Lower lobe of right lung (tissue), 2 donors: ENCODE measurements at regions not wholly inside any gene's neighbourhood (a gene's known extent, or its start where the extent isn't known, plus 50 kb on each side); places are given as distances from the start of the nearest gene placed in this dataset.

Source experiments
- ATAC-seq, 2 donors: fragments of 200-7000 bp; cut with Tn5 transposase; one replicate each; pipeline ENCODE4 v1.9.1; 2020 to 2022; ENCODE audit warnings: mild to moderate bottlenecking in 2 of 2, moderate library complexity in 2 of 2
- DNase-seq: peaks from one replicate; pipeline ENCODE4 v3.0.0-alpha.2; 2020
- H3K27ac ChIP-seq: fragments of 200-600 bp; one replicate; pipeline ENCODE4 v1.8.0; 2022
- H3K27me3 ChIP-seq: fragments of 200-600 bp; one replicate; pipeline ENCODE4 v1.8.0; 2022; ENCODE audit warnings: low read depth
- H3K36me3 ChIP-seq: fragments of 200-600 bp; one replicate; pipeline ENCODE4 v1.8.0; 2022; ENCODE audit warnings: mild to moderate bottlenecking
- H3K4me1 ChIP-seq: fragments of 200-600 bp; one replicate; pipeline ENCODE4 v1.8.0; 2022
- H3K4me3 ChIP-seq: fragments of 200-600 bp; one replicate; pipeline ENCODE4 v1.8.0; 2022; ENCODE audit warnings: mild to moderate bottlenecking
- H3K9me3 ChIP-seq: fragments of 200-600 bp; one replicate; pipeline ENCODE4 v1.8.0; 2022
- intact Hi-C: fragments of 100-400 bp; cut with DNase I; formaldehyde crosslinking; loops from one replicate; pipeline ENCODE4 v1.11.0; 2022
- TF ChIP-seq, protein P1 (sequence below): fragments of 200-600 bp; IDR thresholded peaks from one replicate; pipeline ENCODE4 v1.8.0; 2022; ENCODE audit warnings: antibody characterized with exemption, mild to moderate bottlenecking
- donor health status: DM: no; HTN: yes; CAD: no; lungs with severe emphysema.

- Histone ChIP-seq H3K4me1 (no peaks in the 10 kb centered on the region), H3K9me3 (no peaks in the 10 kb centered on the region), H3K27ac (no peak overlapping the region), H3K36me3 (no peaks in the 10 kb centered on the region), H3K4me3 (no peak overlapping the region), H3K27me3 (no peaks in the 10 kb centered on the region)
- intact Hi-C loops, result no loop called here
- TF ChIP-seq, protein P1, sequence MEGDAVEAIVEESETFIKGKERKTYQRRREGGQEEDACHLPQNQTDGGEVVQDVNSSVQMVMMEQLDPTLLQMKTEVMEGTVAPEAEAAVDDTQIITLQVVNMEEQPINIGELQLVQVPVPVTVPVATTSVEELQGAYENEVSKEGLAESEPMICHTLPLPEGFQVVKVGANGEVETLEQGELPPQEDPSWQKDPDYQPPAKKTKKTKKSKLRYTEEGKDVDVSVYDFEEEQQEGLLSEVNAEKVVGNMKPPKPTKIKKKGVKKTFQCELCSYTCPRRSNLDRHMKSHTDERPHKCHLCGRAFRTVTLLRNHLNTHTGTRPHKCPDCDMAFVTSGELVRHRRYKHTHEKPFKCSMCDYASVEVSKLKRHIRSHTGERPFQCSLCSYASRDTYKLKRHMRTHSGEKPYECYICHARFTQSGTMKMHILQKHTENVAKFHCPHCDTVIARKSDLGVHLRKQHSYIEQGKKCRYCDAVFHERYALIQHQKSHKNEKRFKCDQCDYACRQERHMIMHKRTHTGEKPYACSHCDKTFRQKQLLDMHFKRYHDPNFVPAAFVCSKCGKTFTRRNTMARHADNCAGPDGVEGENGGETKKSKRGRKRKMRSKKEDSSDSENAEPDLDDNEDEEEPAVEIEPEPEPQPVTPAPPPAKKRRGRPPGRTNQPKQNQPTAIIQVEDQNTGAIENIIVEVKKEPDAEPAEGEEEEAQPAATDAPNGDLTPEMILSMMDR, result no peak
- ATAC-seq (no peak), DNase-seq (no peak)
Observed at GRCh38 chr2:5497874-5498273, 194.3 kb upstream of the SOX11 start.

DNA sequence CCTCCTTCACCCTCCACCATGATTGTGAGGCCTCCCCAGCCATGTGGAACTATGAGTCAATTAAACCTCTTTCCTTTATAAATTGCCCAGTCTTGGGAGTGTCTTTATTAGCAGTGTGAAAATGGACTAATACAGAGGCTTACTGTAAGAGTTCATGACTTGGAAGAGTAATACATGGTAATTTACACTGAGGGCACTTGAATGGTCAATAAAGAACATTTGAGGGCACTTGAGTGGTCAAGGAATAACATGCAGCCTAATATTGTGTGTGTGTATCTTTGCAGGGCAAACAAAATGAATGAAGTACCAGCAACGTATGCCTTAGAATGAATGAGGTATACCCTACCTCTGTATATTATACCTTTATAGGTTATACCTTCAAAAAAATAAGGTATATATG is 190.4 kb upstream of the SOX11 start:
- Histone ChIP-seq H3K27ac (no peak overlapping the region), H3K4me1 (no peaks in the 10 kb centered on the region), H3K9me3 (no peaks in the 10 kb centered on the region), H3K36me3 (no peaks in the 10 kb centered on the region), H3K27me3 (no peaks in the 10 kb centered on the region), H3K4me3 (no peak overlapping the region)
- DNase-seq (no peak), ATAC-seq (peak; percentile 54 to 63)
- TF ChIP-seq, protein P1, result no peak
- intact Hi-C loops, result no loop called here

DNA sequence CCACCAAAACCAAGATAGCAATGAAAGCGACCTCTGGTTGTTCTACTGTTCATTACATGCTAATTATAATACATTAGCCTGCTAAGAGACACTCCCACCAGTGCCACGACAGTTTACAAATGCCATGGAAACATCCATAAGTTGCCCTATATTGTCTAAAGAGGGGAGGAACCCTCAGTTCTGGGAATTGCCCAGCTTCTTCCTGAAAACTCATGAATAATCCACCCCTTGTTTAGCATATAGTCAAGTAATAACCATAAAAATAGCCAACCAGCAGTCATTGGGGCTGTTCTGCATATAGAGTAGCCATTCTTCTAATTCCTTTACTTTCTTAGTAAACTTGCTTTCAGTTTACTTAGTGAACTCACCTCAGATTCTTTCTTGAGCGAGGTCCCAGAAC is 189.8 kb upstream of the SOX11 start:
- DNase-seq, result no peak
- no peak overlapping the region for H3K27ac ChIP-seq
- no peak overlapping the region for H3K4me3 ChIP-seq
- H3K9me3 ChIP-seq, result no peaks in the 10 kb centered on the region
- TF ChIP-seq, protein P1, result no peak
- H3K4me1 ChIP-seq, result no peaks in the 10 kb centered on the region
- no peaks in the 10 kb centered on the region for H3K36me3 ChIP-seq
- ATAC-seq, result no peak
- intact Hi-C loops, result no loop called here
- no peaks in the 10 kb centered on the region for H3K27me3 ChIP-seq

DNA sequence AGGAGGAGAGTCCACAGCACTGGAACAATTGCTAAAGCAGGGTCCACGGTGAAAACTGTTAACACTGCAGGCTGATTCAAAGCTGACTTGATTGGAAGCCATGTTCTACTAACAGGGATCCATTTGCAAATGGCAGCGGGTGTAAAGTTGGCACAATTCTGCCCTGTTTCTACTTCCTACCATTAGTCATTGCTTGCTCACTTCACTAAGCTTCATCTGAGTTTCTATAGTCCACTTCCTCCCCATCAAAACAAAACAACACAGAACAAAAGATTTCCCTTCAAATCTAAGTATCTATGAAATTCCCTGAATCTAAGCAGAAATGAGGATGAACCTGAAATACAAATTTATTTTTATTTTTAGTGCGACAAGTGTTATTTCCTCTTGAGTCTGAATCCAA is 187.4 kb upstream of the SOX11 start:
- Histone ChIP-seq H3K27ac (no peak overlapping the region), H3K4me1 (no peaks in the 10 kb centered on the region), H3K9me3 (no peaks in the 10 kb centered on the region), H3K27me3 (no peaks in the 10 kb centered on the region), H3K4me3 (no peak overlapping the region), H3K36me3 (no peaks in the 10 kb centered on the region)
- TF ChIP-seq, protein P1, result no peak
- no peak for ATAC-seq
- intact Hi-C loops, result no loop called here
- DNase-seq, result no peak

DNA sequence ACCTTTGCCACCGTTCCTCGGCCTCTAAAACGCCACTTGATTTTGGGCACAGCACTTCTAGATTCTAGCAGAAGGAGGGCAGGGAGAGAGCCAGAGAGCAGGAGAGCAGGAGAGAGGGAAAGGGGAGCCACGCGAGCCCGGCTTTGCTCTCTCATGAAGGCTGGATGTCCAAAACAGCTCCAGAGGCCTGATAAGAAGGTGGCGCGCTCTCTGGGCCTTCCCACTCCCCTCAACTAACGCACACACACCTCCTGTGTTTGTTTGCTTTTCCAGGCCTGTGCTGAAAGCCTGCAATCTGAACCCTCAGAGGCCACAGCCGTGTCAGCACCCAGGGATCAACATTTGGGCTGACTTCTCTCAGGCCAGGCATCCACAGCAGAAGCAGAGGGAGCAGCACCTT is 184.8 kb upstream of the SOX11 start:
- peak; percentile 24 to 25 for ATAC-seq
- Histone ChIP-seq H3K9me3 (no peaks in the 10 kb centered on the region), H3K4me3 (no peak overlapping the region), H3K36me3 (no peaks in the 10 kb centered on the region), H3K4me1 (no peaks in the 10 kb centered on the region), H3K27ac (no peak overlapping the region), H3K27me3 (no peaks in the 10 kb centered on the region)
- no peak for DNase-seq
- intact Hi-C loops, result no loop called here
- TF ChIP-seq, protein P1, result no peak

DNA sequence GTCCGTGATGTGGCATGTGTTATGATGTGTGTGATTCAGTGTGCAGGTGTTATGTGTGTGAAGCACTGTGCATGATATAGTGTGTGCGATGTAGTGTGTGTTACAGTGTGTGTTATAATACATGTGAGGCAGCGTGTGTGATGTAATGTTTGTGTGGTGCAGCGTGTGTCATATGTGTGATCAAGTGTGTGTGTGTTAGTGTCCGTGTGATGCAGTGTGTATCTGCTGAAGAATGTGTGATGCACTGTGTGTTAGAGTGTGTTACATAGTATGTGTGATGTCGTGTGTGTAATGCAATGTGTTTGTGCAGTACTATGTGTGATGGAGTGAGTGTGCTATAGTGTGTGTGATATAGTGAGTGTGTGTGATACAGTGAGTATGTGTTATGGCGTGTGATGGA is 182.8 kb upstream of the SOX11 start:
- TF ChIP-seq, protein P1, result no peak
- no peaks in the 10 kb centered on the region for H3K36me3 ChIP-seq
- DNase-seq, result no peak
- ATAC-seq, result peak in 1 of 2 donors; percentile 19
- H3K4me3 ChIP-seq, result no peak overlapping the region
- no peak overlapping the region for H3K27ac ChIP-seq
- no peaks in the 10 kb centered on the region for H3K27me3 ChIP-seq
- intact Hi-C loops, result no loop called here
- H3K9me3 ChIP-seq, result no peaks in the 10 kb centered on the region
- no peaks in the 10 kb centered on the region for H3K4me1 ChIP-seq
